ENCODE measurements at regions not wholly inside any gene's neighbourhood (a gene's known extent, or its start where the extent isn't known, plus 50 kb on each side); places are given as distances from the start of the nearest gene placed in this dataset.

DNA sequence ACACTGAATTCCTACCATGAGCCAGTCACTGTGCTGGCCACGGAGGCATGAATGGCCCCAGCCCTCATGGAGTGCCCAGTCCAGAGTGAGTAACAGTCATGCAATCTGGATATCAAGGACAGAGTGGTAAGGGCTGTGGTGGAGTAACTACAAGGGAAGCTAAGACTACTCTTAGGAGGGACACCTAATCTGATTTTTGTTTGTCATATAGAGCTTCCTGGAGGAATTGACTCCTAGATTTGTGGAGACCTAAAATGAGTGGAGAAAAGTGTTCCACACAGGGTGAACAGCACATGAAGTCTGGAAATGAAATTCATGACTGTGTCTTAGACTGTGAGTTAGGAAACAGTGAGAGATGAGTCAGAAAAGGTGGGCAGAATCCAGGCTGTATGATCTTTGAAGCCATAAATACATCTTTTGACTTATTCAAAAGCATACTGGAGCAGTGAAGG lies 219.9 kb downstream of the NFKBIZ start:
- TF ChIP-seq YY1 (IDR thresholded peaks at IDR 0.05; ENCODE audit: low read depth, low read length) (no peak), CTCF (IDR thresholded peaks at IDR 0.05 in 2 of 3, conservative IDR thresholded peaks at IDR 0.05 in 1 of 3; ENCODE audit: control insufficient read depth in 2 of 3, extremely low read depth in 1 of 3, insufficient read depth in 1 of 3, low read depth in 3 of 3, low read length in 3 of 3) (no peak), RCOR1 (conservative IDR thresholded peaks at IDR 0.05; ENCODE audit: low read depth, low read length) (no peak), EGR1 (IDR thresholded peaks at IDR 0.05; ENCODE audit: borderline replicate concordance in 1 of 2, low read depth in 2 of 2, low read length in 2 of 2) (no peak), SMARCA5 (IDR thresholded peaks at IDR 0.05) (no peak), EP300 (IDR thresholded peaks at IDR 0.05; ENCODE audit: borderline replicate concordance in 1 of 2, control insufficient read depth in 1 of 2, low read depth in 2 of 2, low read length in 2 of 2) (no peak), NRF1 (conservative IDR thresholded peaks at IDR 0.05; ENCODE audit: low read depth, low read length) (no peak), ZNF207 (IDR thresholded peaks at IDR 0.05; ENCODE audit: borderline replicate concordance) (no peak), POLR2AphosphoS5 (IDR thresholded peaks at IDR 0.05; ENCODE audit: low read length) (no peak), CUX1 (IDR thresholded peaks at IDR 0.05; ENCODE audit: insufficient replicate concordance, low read depth, low read length) (no peak), BACH1 (IDR thresholded peaks at IDR 0.05; ENCODE audit: borderline replicate concordance) (no peak)
- TF ChIP-seq, protein P1, sequence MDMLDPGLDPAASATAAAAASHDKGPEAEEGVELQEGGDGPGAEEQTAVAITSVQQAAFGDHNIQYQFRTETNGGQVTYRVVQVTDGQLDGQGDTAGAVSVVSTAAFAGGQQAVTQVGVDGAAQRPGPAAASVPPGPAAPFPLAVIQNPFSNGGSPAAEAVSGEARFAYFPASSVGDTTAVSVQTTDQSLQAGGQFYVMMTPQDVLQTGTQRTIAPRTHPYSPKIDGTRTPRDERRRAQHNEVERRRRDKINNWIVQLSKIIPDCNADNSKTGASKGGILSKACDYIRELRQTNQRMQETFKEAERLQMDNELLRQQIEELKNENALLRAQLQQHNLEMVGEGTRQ (IDR thresholded peaks at IDR 0.05; ENCODE audit: borderline replicate concordance, low read depth, low read length), result no peak
